ENCODE measurements at regions not wholly inside any gene's neighbourhood (a gene's known extent, or its start where the extent isn't known, plus 50 kb on each side); places are given as distances from the start of the nearest gene placed in this dataset.
A peak's percentile ranks its signal among the peaks of the same experiment; 100 is the strongest.

DNA sequence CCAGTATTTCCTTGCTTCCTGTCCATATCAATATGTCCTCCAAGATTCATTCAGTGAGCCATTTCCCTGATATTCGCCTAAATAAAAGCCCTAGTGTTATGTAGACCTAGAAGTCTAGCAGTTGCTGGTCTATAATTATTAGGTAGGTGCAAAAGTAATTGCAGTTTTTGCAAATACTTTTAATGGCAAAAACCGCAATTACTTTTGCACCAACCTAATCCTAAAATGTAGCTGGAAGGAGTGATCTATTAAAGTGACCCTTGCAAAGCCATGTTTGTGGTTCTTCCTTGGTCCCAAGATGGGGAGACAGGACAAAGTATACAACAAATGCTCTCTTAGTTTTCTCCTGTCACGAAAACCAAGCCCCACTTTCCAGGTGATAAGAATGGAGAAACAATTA is 193.0 kb downstream of the IDS start:
- no peak overlapping the region for H3K4me3 ChIP-seq (ENCODE audit: low read depth, low read length)
- TF ChIP-seq CTCF (conservative IDR thresholded peaks at IDR 0.05; ENCODE audit: low read depth, low read length) = no peak
- no peak for DNase-seq (ENCODE audit: low read depth)

DNA sequence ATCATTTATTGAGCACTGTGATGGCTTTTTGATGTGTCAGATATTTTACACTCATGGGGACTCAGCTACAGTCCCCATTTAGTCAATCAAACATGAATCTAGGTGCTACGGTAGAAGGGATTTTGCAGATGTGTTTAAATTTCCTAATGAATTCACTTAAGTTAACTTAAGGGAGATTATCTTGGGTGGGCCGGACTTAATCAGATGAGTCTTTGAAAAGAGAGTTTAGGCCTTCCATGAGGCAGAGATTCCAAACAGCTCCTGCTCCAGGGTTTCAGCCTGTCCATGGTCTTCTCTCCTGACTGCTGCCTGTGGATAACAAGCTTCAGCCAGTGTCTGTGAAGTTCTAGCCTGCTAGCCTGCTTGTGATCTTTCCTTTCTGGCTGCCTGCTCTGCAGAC is 202.4 kb downstream of the IDS start:
- TF ChIP-seq CTCF (conservative IDR thresholded peaks at IDR 0.05; ENCODE audit: low read depth, low read length) = no peak
- no peak overlapping the region for H3K4me3 ChIP-seq (ENCODE audit: low read depth, low read length)
- DNase-seq (ENCODE audit: low read depth) = no peak

- no peak for DNase-seq (ENCODE audit: low read depth)
- no peak for TF ChIP-seq CTCF (conservative IDR thresholded peaks at IDR 0.05; ENCODE audit: low read depth, low read length)
- no peak overlapping the region for H3K4me3 ChIP-seq (ENCODE audit: low read depth, low read length)
Measured at GRCh38 chrX:149298111-149298510, 207.0 kb downstream of the IDS start.

DNA sequence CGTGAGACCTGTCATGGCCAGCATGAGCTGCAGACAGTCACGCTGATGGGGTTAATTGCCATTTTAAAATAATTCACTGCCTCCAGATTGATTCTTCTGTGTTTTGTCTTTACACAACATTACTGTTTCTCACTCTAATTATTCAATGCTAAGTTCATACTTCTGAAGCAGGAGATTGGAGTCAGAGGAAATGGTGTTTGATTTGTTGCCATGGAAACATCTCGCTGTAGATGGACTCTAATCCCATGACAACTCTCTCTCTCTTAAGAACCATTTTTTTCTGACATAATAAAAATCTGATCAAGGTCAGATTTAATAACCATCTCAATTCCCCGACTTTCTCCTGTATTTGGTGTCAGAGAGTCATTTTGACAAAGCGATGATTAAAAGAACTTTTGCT is 209.0 kb downstream of the IDS start:
- TF ChIP-seq CTCF (conservative IDR thresholded peaks at IDR 0.05; ENCODE audit: low read depth, low read length) = no peak
- no peak overlapping the region for H3K4me3 ChIP-seq (ENCODE audit: low read depth, low read length)
- DNase-seq (ENCODE audit: low read depth) = no peak

GRCh38 chrX:149286940-149287349 is 218.2 kb downstream of the IDS start:
- peak; percentile 78 for TF ChIP-seq CTCF (conservative IDR thresholded peaks at IDR 0.05; ENCODE audit: low read depth, low read length)
- DNase-seq (ENCODE audit: low read depth) = peak; percentile 70
- H3K4me3 ChIP-seq (ENCODE audit: low read depth, low read length) = no peak overlapping the region

- DNase-seq (ENCODE audit: low read depth) = peak; percentile 40
- no peak for TF ChIP-seq CTCF (conservative IDR thresholded peaks at IDR 0.05; ENCODE audit: low read depth, low read length)
- H3K4me3 ChIP-seq (ENCODE audit: low read depth, low read length) = no peak overlapping the region
Measured at GRCh38 chrX:149284616-149285015, 220.5 kb downstream of the IDS start.

GRCh38 chrX:149283853-149284252 is 221.3 kb downstream of the IDS start:
- no peak overlapping the region for H3K4me3 ChIP-seq (ENCODE audit: low read depth, low read length)
- no peak for TF ChIP-seq CTCF (conservative IDR thresholded peaks at IDR 0.05; ENCODE audit: low read depth, low read length)
- no peak for DNase-seq (ENCODE audit: low read depth)
